Body of pancreas (tissue), 4 donors: ENCODE measurements at regions not wholly inside any gene's neighbourhood (a gene's known extent, or its start where the extent isn't known, plus 50 kb on each side); places are given as distances from the start of the nearest gene placed in this dataset.

Experiments used
- ATAC-seq: fragments of 150-250 bp; one replicate; pipeline ENCODE4 v1.9.1; 2016
- DNase-seq, 4 donors: peaks; one replicate each; pipeline ENCODE4 v3.0.0-alpha.2; 2019
- H3K27ac ChIP-seq, 4 donors: fragments of 200-600 bp; sonication (generic); 1 replicate in 3 of 4; 2 replicates in 1 of 4; pipeline versions ENCODE4 v1.5.1 to v1.6.1; 2016 to 2019; ENCODE audit warnings: mild to moderate bottlenecking in 1 of 4, mixed read lengths in 1 of 4, moderate library complexity in 1 of 4
- H3K27me3 ChIP-seq, 2 donors: fragments of 200-600 bp; sonication (generic); one replicate each; pipeline ENCODE4 v1.6.0; 2016; ENCODE audit warnings: mild to moderate bottlenecking in 1 of 2
- H3K36me3 ChIP-seq, 2 donors: fragments of 200-600 bp; sonication (generic); replicated peaks in 1 of 2; 2 replicates each; pipeline ENCODE4 v1.5.1; 2016; ENCODE audit warnings: low read depth in 2 of 2; ENCODE audit not compliant: insufficient read depth in 1 of 2
- H3K4me1 ChIP-seq: fragments of 200-600 bp; sonication (generic); one replicate; pipeline ENCODE4 v1.6.0; 2016
- H3K4me3 ChIP-seq, 2 donors: fragments of 200-600 bp; sonication (generic); 1 replicate in 1 of 2; 2 replicates in 1 of 2; pipeline ENCODE4 v1.5.1; 2016 to 2019
- H3K9me3 ChIP-seq, 3 donors: fragments of 200-600 bp; sonication (generic); 1 replicate in 2 of 3; 2 replicates in 1 of 3; pipeline ENCODE4 v1.5.1; 2016
- POLR2A ChIP-seq, 3 donors: fragments of 450-650 bp; IDR thresholded peaks; one replicate each; pipeline ENCODE4 v1.6.1; 2016; ENCODE audit warnings: antibody characterized with exemption in 3 of 3, mild to moderate bottlenecking in 2 of 3
- WGBS, 2 donors: methylation state at CpG; one replicate each; pipeline ENCODE4 v1.1.5; 2017; 5-methylcytosine and 5-hydroxymethylcytosine counted together
- intact Hi-C: fragments of 100-400 bp; cut with DNase I; formaldehyde crosslinking; loops from one replicate; pipeline ENCODE4 v1.15.1; 2023
- TF ChIP-seq, protein P1 (sequence below), 7 experiments: fragments of 450-650 bp in 4 of 7; fragments of 200-600 bp in 3 of 7; sonication (generic) in 3 of 7; IDR thresholded peaks; one replicate each; pipeline ENCODE4 v1.5.1; 2016 to 2019; ENCODE audit warnings: antibody characterized with exemption in 7 of 7

DNA sequence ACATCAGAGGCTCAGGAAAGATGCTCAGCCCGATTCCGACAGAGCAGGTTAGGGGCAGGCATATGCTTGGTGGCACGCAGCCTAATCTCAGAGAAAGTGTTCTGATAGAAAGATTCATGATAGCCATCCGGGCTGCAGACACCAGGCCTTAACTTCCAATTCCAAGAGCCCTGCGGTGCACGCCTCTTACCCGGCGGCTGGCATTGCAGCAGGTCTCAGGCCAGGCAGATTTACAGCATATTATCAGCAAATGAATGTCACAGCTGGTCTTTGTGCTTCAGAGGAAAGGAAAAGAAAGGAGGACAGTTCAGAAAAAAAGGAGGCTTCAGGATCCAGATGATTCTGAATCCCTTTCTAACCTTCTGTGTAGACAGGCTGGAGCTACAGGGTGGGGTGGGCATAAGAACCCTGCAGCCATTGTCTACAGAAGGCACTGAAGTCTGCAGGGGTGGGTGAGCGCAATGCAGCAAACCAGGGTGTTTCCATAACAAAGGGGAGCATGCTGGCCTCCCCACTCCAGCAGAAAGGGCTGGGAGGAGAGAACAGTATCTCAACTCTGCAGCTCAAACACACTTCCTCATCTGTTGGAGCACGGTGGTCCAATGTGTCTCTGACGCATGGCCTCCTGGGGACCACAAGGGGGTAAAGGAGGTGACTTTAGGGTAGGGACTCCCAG, 277.4 kb upstream of the XYLT1 start:
- 33 to 43% methylated on average over 6 to 11 of the region's 11 CpGs for WGBS, 2 donors
- H3K36me3 ChIP-seq: no peaks in the 10 kb centered on the region
- no peaks in the 10 kb centered on the region for H3K9me3 ChIP-seq
- ATAC-seq (no peak), DNase-seq (no peak)
- TF ChIP-seq, protein P1, sequence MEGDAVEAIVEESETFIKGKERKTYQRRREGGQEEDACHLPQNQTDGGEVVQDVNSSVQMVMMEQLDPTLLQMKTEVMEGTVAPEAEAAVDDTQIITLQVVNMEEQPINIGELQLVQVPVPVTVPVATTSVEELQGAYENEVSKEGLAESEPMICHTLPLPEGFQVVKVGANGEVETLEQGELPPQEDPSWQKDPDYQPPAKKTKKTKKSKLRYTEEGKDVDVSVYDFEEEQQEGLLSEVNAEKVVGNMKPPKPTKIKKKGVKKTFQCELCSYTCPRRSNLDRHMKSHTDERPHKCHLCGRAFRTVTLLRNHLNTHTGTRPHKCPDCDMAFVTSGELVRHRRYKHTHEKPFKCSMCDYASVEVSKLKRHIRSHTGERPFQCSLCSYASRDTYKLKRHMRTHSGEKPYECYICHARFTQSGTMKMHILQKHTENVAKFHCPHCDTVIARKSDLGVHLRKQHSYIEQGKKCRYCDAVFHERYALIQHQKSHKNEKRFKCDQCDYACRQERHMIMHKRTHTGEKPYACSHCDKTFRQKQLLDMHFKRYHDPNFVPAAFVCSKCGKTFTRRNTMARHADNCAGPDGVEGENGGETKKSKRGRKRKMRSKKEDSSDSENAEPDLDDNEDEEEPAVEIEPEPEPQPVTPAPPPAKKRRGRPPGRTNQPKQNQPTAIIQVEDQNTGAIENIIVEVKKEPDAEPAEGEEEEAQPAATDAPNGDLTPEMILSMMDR (IDR thresholded peaks at IDR 0.05): no peak
- TF ChIP-seq POLR2A (IDR thresholded peaks at IDR 0.05): no peak
- intact Hi-C loops: no loop called here
- H3K4me1 ChIP-seq: no peaks in the 10 kb centered on the region
- no peak overlapping the region for H3K27ac ChIP-seq
- no peak overlapping the region for H3K4me3 ChIP-seq
- H3K27me3 ChIP-seq: no peaks in the 10 kb centered on the region

DNA sequence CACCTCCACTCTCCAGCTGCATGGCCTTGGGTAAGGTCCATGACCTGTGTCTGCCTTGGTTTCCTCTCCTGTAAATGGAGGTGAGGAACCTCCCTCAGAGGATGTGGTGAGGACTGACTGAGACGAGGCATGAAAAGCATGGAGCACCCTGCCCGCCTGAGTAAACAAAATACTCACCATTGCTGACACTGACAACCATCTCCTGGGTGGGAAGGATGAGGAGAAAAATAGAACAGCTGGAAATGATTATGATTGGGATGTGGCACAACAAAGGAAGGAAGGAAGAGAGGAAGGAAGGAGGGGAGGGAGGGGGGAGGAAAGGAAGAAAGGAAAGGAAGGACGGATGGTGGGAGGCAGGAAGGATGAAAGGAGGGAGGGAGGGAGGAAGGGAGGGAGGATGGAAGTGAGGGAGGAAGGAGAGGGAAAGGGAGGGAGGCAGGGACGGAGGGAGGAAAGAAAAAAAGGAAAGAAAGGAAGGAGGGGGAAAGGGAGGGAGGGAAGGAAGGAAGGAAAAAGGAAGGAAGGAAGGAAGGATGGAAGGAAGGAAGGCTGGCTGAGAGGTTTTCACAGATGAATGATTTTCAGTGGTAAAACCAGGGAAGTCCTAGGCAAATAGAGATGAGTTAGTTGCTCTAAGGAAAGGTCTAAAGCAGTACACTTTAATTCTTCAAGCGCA, 276.5 kb upstream of the XYLT1 start:
- 46 to 49% methylated on average over 5 of the region's 5 CpGs for WGBS, 2 donors
- ATAC-seq (no peak), DNase-seq (no peak)
- no peaks in the 10 kb centered on the region for H3K27me3 ChIP-seq
- no peaks in the 10 kb centered on the region for H3K36me3 ChIP-seq
- H3K9me3 ChIP-seq: no peaks in the 10 kb centered on the region
- H3K4me3 ChIP-seq: no peak overlapping the region
- TF ChIP-seq, protein P1 (IDR thresholded peaks at IDR 0.05): no peak
- TF ChIP-seq POLR2A (IDR thresholded peaks at IDR 0.05): no peak
- no peaks in the 10 kb centered on the region for H3K4me1 ChIP-seq
- intact Hi-C loops: no loop called here
- no peak overlapping the region for H3K27ac ChIP-seq

DNA sequence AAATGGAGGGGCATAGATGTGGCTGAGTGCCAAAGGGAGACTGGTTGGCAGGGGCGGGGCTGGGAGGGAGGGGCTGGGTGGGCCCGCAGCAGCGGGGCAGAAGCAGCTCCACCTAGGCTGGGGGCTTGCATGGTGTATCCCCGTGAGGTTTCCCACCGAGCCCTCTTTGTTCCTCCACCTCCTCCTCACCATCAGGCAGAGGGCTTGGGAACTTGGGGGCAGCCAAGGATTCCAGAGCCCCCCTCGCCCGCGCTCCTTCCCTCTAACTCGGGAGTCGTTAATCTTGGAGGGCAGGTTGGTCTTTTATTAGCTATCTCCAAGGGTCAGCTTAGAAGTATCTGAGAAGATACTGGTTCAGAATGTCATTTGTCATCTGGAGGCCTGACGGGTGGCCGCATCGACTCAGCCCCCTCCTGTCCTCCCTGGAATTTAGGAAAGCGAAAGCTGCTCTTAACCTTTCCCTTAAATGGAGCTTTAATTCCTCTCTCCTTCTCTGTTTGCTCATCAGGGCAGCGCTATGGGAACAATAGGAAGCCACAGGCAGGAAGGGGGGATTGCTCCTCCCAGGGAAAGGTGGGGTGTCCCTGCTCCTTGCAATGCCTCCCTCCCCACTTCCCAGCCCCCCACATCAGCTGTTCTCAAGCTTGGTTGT, 274.3 kb upstream of the XYLT1 start:
- H3K27me3 ChIP-seq: no peaks in the 10 kb centered on the region
- H3K4me3 ChIP-seq: no peak overlapping the region
- no peaks in the 10 kb centered on the region for H3K4me1 ChIP-seq
- ATAC-seq (no peak), DNase-seq (no peak)
- H3K27ac ChIP-seq: no peak overlapping the region
- intact Hi-C loops: no loop called here
- H3K9me3 ChIP-seq: no peaks in the 10 kb centered on the region
- WGBS, 2 donors: 10 to 19% methylated on average over 15 of the region's 15 CpGs
- H3K36me3 ChIP-seq: no peaks in the 10 kb centered on the region
- TF ChIP-seq, protein P1 (IDR thresholded peaks at IDR 0.05): no peak
- TF ChIP-seq POLR2A (IDR thresholded peaks at IDR 0.05): no peak

DNA sequence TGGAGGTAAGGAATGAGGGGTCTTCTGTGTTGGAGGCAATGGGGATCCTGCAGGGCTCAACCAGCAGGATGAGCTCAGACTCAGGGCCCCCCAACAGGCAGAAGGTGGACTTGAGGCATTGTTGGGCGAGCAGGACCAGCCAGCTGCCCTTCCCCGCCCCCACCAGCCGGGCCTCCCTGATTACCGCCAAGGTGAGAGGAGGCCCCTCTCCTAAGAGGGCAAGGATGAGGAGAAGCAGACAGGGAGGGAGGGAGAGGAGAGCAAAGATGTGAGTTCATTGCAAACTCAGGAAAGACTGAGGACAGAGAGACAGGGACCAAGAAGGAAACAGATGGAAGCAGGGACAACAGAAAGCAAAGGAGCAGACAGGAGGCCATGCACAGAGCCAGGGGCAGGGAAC, 272.8 kb upstream of the XYLT1 start:
- intact Hi-C loops: no loop called here

More for the DNA sequence above, 272.8 kb upstream of the XYLT1 start:
- Histone ChIP-seq H3K4me1 (no peaks in the 10 kb centered on the region), H3K36me3 (no peaks in the 10 kb centered on the region), H3K4me3 (no peak overlapping the region), H3K27me3 (no peaks in the 10 kb centered on the region), H3K9me3 (no peaks in the 10 kb centered on the region), H3K27ac (no peak overlapping the region)
- no peak for TF ChIP-seq POLR2A (IDR thresholded peaks at IDR 0.05)
- TF ChIP-seq, protein P1 (IDR thresholded peaks at IDR 0.05): no peak
- DNase-seq (no peak), ATAC-seq (no peak)
- 40 to 44% methylated on average over 3 to 4 of the region's 4 CpGs for whole genome bisulfite sequencing, 2 donors
